CD4-positive, alpha-beta T cell (primary cell): ENCODE measurements at regions not wholly inside any gene's neighbourhood (a gene's known extent, or its start where the extent isn't known, plus 50 kb on each side); places are given as distances from the start of the nearest gene placed in this dataset.

Experiments used
- ATAC-seq: fragments of 200-7000 bp; cut with Tn5 transposase; one replicate; pipeline ENCODE4 v1.10.0; 2022; ENCODE audit warnings: mild to moderate bottlenecking; ENCODE audit not compliant: poor library complexity
- CTCF ChIA-PET: fragments of 350-600 bp; sonication (Branson Sonifier 250); formaldehyde crosslinking; loops from one replicate; lab custom pipeline; 2021; ENCODE audit warnings: antibody characterized with exemption, inconsistent platforms; lab: Charles Lee
- POLR2A ChIA-PET: fragments of 350-600 bp; sonication (Branson Sonifier 250); formaldehyde crosslinking; loops from one replicate; lab custom pipeline; 2021; ENCODE audit warnings: antibody characterized with exemption, inconsistent platforms; lab: Charles Lee
- DNase-seq, 14 experiments: peaks; one replicate each; pipeline ENCODE4 v3.0.0-alpha.2; 2013 to 2020; ENCODE audit warnings: mixed read lengths in 2 of 14
- H3K27ac ChIP-seq, 2 donors: one replicate each; pipeline versions ENCODE4 v1.5.1 to v1.7.0; 2013; ENCODE audit warnings: low read length in 2 of 2, low read depth in 1 of 2, mild to moderate bottlenecking in 1 of 2
- H3K27me3 ChIP-seq, 2 experiments: 1 replicate in 1 of 2; 2 replicates in 1 of 2; pipeline versions ENCODE4 v1.6.1 to v1.7.0; 2013; ENCODE audit warnings: low read length in 2 of 2, control low read depth in 1 of 2, mild to moderate bottlenecking in 1 of 2, moderate library complexity in 1 of 2; ENCODE audit not compliant: insufficient read depth in 2 of 2, control insufficient read depth in 1 of 2
- H3K36me3 ChIP-seq: one replicate; pipeline ENCODE4 v1.6.1; 2013; ENCODE audit warnings: low read length, control low read depth; ENCODE audit not compliant: insufficient read depth
- H3K4me1 ChIP-seq: one replicate; pipeline ENCODE4 v1.6.1; 2013; ENCODE audit warnings: low read length, control low read depth; ENCODE audit not compliant: insufficient read depth
- H3K4me3 ChIP-seq: one replicate; pipeline ENCODE4 v1.5.1; 2013; ENCODE audit warnings: mild to moderate bottlenecking, low read length, moderate library complexity
- H3K9me3 ChIP-seq, 2 experiments: 1 replicate in 1 of 2; 2 replicates in 1 of 2; pipeline versions ENCODE4 v1.6.1 to v1.7.0; 2013; ENCODE audit warnings: low read length in 2 of 2, mild to moderate bottlenecking in 2 of 2, control low read depth in 1 of 2, moderate library complexity in 1 of 2; ENCODE audit not compliant: control insufficient read depth in 1 of 2, insufficient read depth in 1 of 2
- H3K27ac Mint-ChIP-seq: one replicate; pipeline ENCODE4 v1.8.0; 2020; ENCODE audit warnings: mixed read lengths
- H3K27me3 Mint-ChIP-seq: one replicate; pipeline ENCODE4 v1.8.0; 2021; ENCODE audit warnings: mixed read lengths
- H3K36me3 Mint-ChIP-seq: one replicate; pipeline ENCODE4 v1.8.0; 2021; ENCODE audit warnings: low read depth, mixed read lengths
- H3K4me1 Mint-ChIP-seq: one replicate; pipeline ENCODE4 v1.8.0; 2021; ENCODE audit warnings: low read depth, mixed read lengths
- H3K4me3 Mint-ChIP-seq: one replicate; pipeline ENCODE4 v1.8.0; 2020; ENCODE audit warnings: mild to moderate bottlenecking, mixed read lengths
- H3K9me3 Mint-ChIP-seq: one replicate; pipeline ENCODE4 v1.8.0; 2020; ENCODE audit warnings: mixed read lengths
- intact Hi-C, 2 experiments: fragments of 100-400 bp; cut with DNase I in 1 of 2; cut with micrococcal nuclease in 1 of 2; formaldehyde crosslinking; loops; one replicate each; pipeline versions ENCODE4 v1.15.1 to v1.9.0; 2023 to 2025; cut with DNase I, micrococcal nuclease
- TF ChIP-seq, protein P1 (sequence below): fragments of 200-600 bp; IDR thresholded peaks from one replicate; pipeline ENCODE4 v1.8.0; 2022; ENCODE audit warnings: antibody characterized with exemption, mild to moderate bottlenecking

DNA sequence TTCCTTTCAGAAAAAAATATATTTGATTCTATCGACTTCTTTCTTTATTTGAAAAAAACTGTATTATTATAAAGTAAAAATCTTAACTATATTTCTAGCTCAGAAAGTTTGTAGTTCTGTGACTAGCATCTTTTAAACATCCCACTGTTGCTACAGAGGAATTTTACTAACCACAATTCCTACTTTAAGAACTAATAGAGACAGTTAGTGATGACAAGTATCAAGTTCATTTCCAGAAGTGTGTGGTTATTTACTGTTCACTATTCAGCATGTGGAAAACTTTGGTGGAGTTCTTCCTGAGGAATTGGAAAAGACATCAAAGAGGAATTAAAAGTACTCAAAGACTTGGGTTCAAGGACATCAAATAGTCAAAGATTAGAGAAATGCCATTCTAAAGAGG, 524.1 kb upstream of the CBLB start:
- POLR2A ChIA-PET: no interaction called here
- intact Hi-C loops: no loop called here
- no peak overlapping the region for H3K27ac Mint-ChIP-seq

DNA sequence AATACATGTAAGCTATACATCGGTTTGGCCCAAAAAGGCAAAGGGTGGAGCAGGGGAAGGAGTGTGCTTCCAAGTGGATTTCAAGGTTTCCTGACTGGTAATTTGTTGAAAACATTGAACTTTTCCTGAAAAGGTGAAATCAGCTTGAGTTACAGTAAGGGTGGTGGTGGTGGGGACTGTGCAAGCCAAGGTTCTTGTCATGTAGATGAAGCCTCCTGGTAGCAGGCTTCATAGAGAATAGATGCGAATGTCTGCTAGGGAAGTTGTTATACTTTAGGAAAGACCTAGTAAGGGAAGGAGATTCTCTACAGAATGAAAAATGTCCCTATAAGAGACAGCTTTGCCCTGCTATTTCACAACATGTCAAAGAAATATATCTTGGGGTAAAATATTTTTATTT, 528.2 kb upstream of the CBLB start:
- no peak for ATAC-seq
- no peak overlapping the region for H3K4me3 Mint-ChIP-seq
- no peak for DNase-seq
- H3K4me1 Mint-ChIP-seq: no peaks in the 10 kb centered on the region
- POLR2A ChIA-PET: no interaction called here
- no peaks in the 10 kb centered on the region for H3K27me3 Mint-ChIP-seq
- Histone ChIP-seq H3K9me3 (no peaks in the 10 kb centered on the region), H3K27ac (no peak overlapping the region), H3K27me3 (no peaks in the 10 kb centered on the region), H3K36me3 (no peaks in the 10 kb centered on the region), H3K4me3 (no peak overlapping the region), H3K4me1 (no peaks in the 10 kb centered on the region)
- CTCF ChIA-PET: no interaction called here
- H3K27ac Mint-ChIP-seq: no peak overlapping the region
- TF ChIP-seq, protein P1, sequence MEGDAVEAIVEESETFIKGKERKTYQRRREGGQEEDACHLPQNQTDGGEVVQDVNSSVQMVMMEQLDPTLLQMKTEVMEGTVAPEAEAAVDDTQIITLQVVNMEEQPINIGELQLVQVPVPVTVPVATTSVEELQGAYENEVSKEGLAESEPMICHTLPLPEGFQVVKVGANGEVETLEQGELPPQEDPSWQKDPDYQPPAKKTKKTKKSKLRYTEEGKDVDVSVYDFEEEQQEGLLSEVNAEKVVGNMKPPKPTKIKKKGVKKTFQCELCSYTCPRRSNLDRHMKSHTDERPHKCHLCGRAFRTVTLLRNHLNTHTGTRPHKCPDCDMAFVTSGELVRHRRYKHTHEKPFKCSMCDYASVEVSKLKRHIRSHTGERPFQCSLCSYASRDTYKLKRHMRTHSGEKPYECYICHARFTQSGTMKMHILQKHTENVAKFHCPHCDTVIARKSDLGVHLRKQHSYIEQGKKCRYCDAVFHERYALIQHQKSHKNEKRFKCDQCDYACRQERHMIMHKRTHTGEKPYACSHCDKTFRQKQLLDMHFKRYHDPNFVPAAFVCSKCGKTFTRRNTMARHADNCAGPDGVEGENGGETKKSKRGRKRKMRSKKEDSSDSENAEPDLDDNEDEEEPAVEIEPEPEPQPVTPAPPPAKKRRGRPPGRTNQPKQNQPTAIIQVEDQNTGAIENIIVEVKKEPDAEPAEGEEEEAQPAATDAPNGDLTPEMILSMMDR: no peak
- intact Hi-C loops: no loop called here
- no peaks in the 10 kb centered on the region for H3K9me3 Mint-ChIP-seq
- no peaks in the 10 kb centered on the region for H3K36me3 Mint-ChIP-seq

More for the DNA sequence above, 524.1 kb upstream of the CBLB start:
- TF ChIP-seq, protein P1: no peak
- Histone ChIP-seq H3K36me3 (no peaks in the 10 kb centered on the region), H3K27me3 (no peaks in the 10 kb centered on the region), H3K4me3 (no peak overlapping the region), H3K4me1 (no peaks in the 10 kb centered on the region), H3K27ac (no peak overlapping the region), H3K9me3 (no peaks in the 10 kb centered on the region)
- H3K27me3 Mint-ChIP-seq: no peaks in the 10 kb centered on the region
- ATAC-seq: no peak
- CTCF ChIA-PET: no interaction called here
- DNase-seq: no peak
- no peak overlapping the region for H3K4me3 Mint-ChIP-seq
- no peaks in the 10 kb centered on the region for H3K9me3 Mint-ChIP-seq
- no peaks in the 10 kb centered on the region for H3K36me3 Mint-ChIP-seq
- no peaks in the 10 kb centered on the region for H3K4me1 Mint-ChIP-seq

DNA sequence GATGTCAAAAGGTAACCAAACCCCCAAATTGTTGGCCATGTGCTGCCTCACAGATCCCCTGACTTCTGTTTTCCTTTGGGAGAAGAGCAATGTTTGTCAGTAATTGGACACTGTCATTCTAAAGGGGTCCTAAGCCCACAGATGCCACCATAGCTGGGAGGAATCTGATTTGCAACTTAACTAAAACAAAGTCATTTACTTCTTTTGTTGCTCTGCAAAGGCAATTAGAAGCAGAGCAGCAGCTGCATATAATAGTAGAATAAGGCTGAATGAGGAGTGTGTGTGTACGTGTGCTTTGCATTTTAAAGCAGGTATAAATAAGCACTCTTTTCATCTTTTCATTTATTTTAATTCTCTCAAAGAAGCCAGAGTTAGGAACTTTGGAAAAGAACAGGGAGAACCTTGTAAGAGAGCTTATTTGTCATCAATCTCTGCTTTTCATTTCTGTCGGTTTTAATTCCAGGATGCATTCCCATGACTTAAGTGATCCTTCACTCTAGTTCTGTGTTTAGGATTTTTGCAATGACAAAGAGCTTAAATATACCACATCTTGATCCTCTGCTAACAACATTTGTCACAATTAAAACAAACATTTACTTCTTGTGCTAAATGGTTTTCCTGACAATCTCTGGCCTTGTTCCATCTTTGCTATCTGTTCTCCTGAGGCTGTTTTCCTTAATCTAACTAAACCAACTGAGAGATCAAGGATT, 530.2 kb upstream of the CBLB start:
- H3K36me3 ChIP-seq: no peaks in the 10 kb centered on the region
- no peaks in the 10 kb centered on the region for H3K9me3 ChIP-seq
- intact Hi-C loops: no loop called here
- H3K27me3 Mint-ChIP-seq: no peaks in the 10 kb centered on the region
- no peaks in the 10 kb centered on the region for H3K4me1 ChIP-seq
- H3K27me3 ChIP-seq: no peaks in the 10 kb centered on the region
- DNase-seq: no peak
- H3K4me3 Mint-ChIP-seq: no peak overlapping the region
- no peak overlapping the region for H3K27ac ChIP-seq
- H3K27ac Mint-ChIP-seq: no peak overlapping the region
- no peaks in the 10 kb centered on the region for H3K9me3 Mint-ChIP-seq
- H3K4me3 ChIP-seq: no peak overlapping the region
- H3K4me1 Mint-ChIP-seq: no peaks in the 10 kb centered on the region
- POLR2A ChIA-PET: no interaction called here
- TF ChIP-seq, protein P1: no peak
- CTCF ChIA-PET: interaction anchor here (0.7 to 1.0 kb wide), 2 partner anchors 9 to 12 kb away, joined by 3 read pairs; no protein-coding TSS in a partner anchor
- H3K36me3 Mint-ChIP-seq: no peaks in the 10 kb centered on the region
- ATAC-seq: no peak
